ENCODE measurements at regions not wholly inside any gene's neighbourhood (a gene's known extent, or its start where the extent isn't known, plus 50 kb on each side); places are given as distances from the start of the nearest gene placed in this dataset.

DNA sequence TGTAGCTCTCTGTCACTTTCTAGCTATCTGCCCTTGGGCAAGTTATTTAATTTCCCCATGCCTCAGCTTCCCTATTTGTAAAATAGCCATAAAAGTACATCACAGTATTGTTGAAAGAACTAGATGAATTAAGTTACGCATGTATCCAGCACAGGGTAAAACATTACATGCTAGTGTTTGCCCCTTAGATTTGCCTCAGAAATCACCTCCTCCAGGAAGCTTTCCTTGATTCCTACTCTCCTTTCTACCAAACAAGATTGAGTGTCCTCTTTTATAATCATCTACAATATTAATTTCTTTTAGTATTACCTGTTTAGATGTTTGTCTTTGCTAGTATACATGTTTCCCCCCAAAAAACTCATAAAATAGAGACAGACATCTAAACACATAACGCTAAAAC, 369.5 kb downstream of the GBA3 start:
- no peak for TF ChIP-seq YY1 (IDR thresholded peaks at IDR 0.05)
- TF ChIP-seq, protein P1, sequence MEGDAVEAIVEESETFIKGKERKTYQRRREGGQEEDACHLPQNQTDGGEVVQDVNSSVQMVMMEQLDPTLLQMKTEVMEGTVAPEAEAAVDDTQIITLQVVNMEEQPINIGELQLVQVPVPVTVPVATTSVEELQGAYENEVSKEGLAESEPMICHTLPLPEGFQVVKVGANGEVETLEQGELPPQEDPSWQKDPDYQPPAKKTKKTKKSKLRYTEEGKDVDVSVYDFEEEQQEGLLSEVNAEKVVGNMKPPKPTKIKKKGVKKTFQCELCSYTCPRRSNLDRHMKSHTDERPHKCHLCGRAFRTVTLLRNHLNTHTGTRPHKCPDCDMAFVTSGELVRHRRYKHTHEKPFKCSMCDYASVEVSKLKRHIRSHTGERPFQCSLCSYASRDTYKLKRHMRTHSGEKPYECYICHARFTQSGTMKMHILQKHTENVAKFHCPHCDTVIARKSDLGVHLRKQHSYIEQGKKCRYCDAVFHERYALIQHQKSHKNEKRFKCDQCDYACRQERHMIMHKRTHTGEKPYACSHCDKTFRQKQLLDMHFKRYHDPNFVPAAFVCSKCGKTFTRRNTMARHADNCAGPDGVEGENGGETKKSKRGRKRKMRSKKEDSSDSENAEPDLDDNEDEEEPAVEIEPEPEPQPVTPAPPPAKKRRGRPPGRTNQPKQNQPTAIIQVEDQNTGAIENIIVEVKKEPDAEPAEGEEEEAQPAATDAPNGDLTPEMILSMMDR (IDR thresholded peaks at IDR 0.05; ENCODE audit: low read depth, low read length, missing input control): no peak
- TF ChIP-seq, protein P2, sequence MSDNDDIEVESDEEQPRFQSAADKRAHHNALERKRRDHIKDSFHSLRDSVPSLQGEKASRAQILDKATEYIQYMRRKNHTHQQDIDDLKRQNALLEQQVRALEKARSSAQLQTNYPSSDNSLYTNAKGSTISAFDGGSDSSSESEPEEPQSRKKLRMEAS (IDR thresholded peaks at IDR 0.05): no peak
- TF ChIP-seq EGR1 (IDR thresholded peaks at IDR 0.05; ENCODE audit: low read depth in 2 of 2): no peak
- TF ChIP-seq SP1 (IDR thresholded peaks at IDR 0.05): no peak
- TF ChIP-seq, protein P3, sequence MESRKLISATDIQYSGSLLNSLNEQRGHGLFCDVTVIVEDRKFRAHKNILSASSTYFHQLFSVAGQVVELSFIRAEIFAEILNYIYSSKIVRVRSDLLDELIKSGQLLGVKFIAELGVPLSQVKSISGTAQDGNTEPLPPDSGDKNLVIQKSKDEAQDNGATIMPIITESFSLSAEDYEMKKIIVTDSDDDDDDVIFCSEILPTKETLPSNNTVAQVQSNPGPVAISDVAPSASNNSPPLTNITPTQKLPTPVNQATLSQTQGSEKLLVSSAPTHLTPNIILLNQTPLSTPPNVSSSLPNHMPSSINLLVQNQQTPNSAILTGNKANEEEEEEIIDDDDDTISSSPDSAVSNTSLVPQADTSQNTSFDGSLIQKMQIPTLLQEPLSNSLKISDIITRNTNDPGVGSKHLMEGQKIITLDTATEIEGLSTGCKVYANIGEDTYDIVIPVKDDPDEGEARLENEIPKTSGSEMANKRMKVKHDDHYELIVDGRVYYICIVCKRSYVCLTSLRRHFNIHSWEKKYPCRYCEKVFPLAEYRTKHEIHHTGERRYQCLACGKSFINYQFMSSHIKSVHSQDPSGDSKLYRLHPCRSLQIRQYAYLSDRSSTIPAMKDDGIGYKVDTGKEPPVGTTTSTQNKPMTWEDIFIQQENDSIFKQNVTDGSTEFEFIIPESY (IDR thresholded peaks at IDR 0.05): no peak
- TF ChIP-seq, protein P4, sequence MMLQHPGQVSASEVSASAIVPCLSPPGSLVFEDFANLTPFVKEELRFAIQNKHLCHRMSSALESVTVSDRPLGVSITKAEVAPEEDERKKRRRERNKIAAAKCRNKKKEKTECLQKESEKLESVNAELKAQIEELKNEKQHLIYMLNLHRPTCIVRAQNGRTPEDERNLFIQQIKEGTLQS (IDR thresholded peaks at IDR 0.05): no peak
- TF ChIP-seq, protein P5, sequence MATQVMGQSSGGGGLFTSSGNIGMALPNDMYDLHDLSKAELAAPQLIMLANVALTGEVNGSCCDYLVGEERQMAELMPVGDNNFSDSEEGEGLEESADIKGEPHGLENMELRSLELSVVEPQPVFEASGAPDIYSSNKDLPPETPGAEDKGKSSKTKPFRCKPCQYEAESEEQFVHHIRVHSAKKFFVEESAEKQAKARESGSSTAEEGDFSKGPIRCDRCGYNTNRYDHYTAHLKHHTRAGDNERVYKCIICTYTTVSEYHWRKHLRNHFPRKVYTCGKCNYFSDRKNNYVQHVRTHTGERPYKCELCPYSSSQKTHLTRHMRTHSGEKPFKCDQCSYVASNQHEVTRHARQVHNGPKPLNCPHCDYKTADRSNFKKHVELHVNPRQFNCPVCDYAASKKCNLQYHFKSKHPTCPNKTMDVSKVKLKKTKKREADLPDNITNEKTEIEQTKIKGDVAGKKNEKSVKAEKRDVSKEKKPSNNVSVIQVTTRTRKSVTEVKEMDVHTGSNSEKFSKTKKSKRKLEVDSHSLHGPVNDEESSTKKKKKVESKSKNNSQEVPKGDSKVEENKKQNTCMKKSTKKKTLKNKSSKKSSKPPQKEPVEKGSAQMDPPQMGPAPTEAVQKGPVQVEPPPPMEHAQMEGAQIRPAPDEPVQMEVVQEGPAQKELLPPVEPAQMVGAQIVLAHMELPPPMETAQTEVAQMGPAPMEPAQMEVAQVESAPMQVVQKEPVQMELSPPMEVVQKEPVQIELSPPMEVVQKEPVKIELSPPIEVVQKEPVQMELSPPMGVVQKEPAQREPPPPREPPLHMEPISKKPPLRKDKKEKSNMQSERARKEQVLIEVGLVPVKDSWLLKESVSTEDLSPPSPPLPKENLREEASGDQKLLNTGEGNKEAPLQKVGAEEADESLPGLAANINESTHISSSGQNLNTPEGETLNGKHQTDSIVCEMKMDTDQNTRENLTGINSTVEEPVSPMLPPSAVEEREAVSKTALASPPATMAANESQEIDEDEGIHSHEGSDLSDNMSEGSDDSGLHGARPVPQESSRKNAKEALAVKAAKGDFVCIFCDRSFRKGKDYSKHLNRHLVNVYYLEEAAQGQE (IDR thresholded peaks at IDR 0.05): no peak
- no peak for TF ChIP-seq RAD21 (IDR thresholded peaks at IDR 0.05)
- TF ChIP-seq TAF1 (conservative IDR thresholded peaks at IDR 0.05): no peak
- no peak for TF ChIP-seq FOXA1 (IDR thresholded peaks at IDR 0.05)
- TF ChIP-seq JUND (IDR thresholded peaks at IDR 0.05): no peak
- no peak for TF ChIP-seq GABPA (IDR thresholded peaks at IDR 0.05 in 1 of 2, conservative IDR thresholded peaks at IDR 0.05 in 1 of 2)
- no peak for TF ChIP-seq FOXA2 (IDR thresholded peaks at IDR 0.05)
